H1 (cell line): ENCODE measurements at regions not wholly inside any gene's neighbourhood (a gene's known extent, or its start where the extent isn't known, plus 50 kb on each side); places are given as distances from the start of the nearest gene placed in this dataset.

ENCODE experiments used
- CTCF ChIA-PET: fragments of 300-600 bp; sonication (Branson Sonifier 250); formaldehyde crosslinking; loops from one replicate; lab custom pipeline; 2021; ENCODE audit not compliant: partially characterized antibody; lab: Charles Lee
- POLR2A ChIA-PET: fragments of 300-600 bp; sonication (Branson Sonifier 250); formaldehyde crosslinking; loops from one replicate; lab custom pipeline; 2021; ENCODE audit warnings: inconsistent platforms; ENCODE audit not compliant: partially characterized antibody; lab: Charles Lee
- DNase-seq, 2 experiments: peaks; one replicate each; pipeline versions ENCODE4 v3.0.0 to v3.0.0-alpha.2; 2010 to 2022; ENCODE audit warnings: low spot score in 2 of 2, low read depth in 1 of 2, mixed read lengths in 1 of 2
- FAIRE-seq: peaks from 2 replicates; lab custom pipeline; 2011; peaks lifted over from hg19 to GRCh38; lab: Jason Lieb, UNC
- H2AFZ ChIP-seq: 2 replicates; pipeline ENCODE4 v1.8.1; 2012; ENCODE audit warnings: low read length, inconsistent platforms
- H2AK5ac ChIP-seq: 2 replicates; pipeline ENCODE4 v1.6.1; 2013; ENCODE audit warnings: low read depth, low read length
- H2BK120ac ChIP-seq: replicated peaks from 2 replicates; pipeline ENCODE3; 2013; ENCODE audit warnings: low read depth, low read length, inconsistent platforms
- H2BK12ac ChIP-seq: 2 replicates; pipeline ENCODE4 v1.6.1; 2013; ENCODE audit warnings: low read depth, low read length
- H2BK15ac ChIP-seq: 2 replicates; pipeline ENCODE4 v1.6.1; 2013; ENCODE audit warnings: low read length
- H2BK20ac ChIP-seq: 2 replicates; pipeline ENCODE4 v1.6.1; 2013; ENCODE audit warnings: low read length
- H2BK5ac ChIP-seq: 2 replicates; pipeline ENCODE4 v1.6.1; 2013; ENCODE audit warnings: low read depth, low read length
- H3K14ac ChIP-seq: 2 replicates; pipeline ENCODE4 v1.6.1; 2013; ENCODE audit warnings: inconsistent platforms; ENCODE audit not compliant: insufficient read length
- H3K18ac ChIP-seq: 2 replicates; pipeline ENCODE4 v1.6.1; 2013; ENCODE audit warnings: low read length; ENCODE audit errors: extremely low read depth
- H3K23ac ChIP-seq: 2 replicates; pipeline ENCODE4 v1.6.1; 2013; ENCODE audit warnings: inconsistent platforms; ENCODE audit not compliant: insufficient read length
- H3K23me2 ChIP-seq: 2 replicates; pipeline ENCODE4 v1.6.1; 2013; ENCODE audit warnings: low read depth, low read length
- H3K27ac ChIP-seq: 2 replicates; pipeline ENCODE4 v1.6.1; 2011; ENCODE audit warnings: low read depth, low read length, inconsistent platforms
- H3K27me3 ChIP-seq, 4 experiments: replicated peaks in 1 of 4; 1 replicate in 1 of 4; 2 replicates in 3 of 4; pipeline versions ENCODE4 v1.6.1 to v1.8.1; 2011 to 2013; ENCODE audit warnings: low read length in 3 of 4, mild to moderate bottlenecking in 3 of 4, inconsistent platforms in 2 of 4, mixed read lengths in 2 of 4, moderate library complexity in 1 of 4; ENCODE audit not compliant: control insufficient read depth in 3 of 4, insufficient read depth in 3 of 4; ENCODE audit errors: extremely low read depth in 1 of 4
- H3K36me3 ChIP-seq, 4 experiments: 2 replicates each; pipeline versions ENCODE4 v1.6.1 to v1.8.1; 2011 to 2013; ENCODE audit warnings: mild to moderate bottlenecking in 4 of 4, low read length in 3 of 4, moderate library complexity in 2 of 4, control low read depth in 1 of 4, inconsistent platforms in 1 of 4; ENCODE audit not compliant: insufficient read depth in 4 of 4, control insufficient read depth in 2 of 4
- H3K4ac ChIP-seq: replicated peaks from 2 replicates; pipeline ENCODE3; 2013; ENCODE audit warnings: low read length, low read depth, mixed read lengths, inconsistent platforms; ENCODE audit not compliant: insufficient read length
- H3K4me1 ChIP-seq, 4 experiments: replicated peaks in 1 of 4; 1 replicate in 1 of 4; 2 replicates in 3 of 4; pipeline versions ENCODE4 v1.6.1 to v1.8.1; 2011 to 2013; ENCODE audit warnings: low read length in 3 of 4, inconsistent platforms in 2 of 4, mixed read lengths in 1 of 4; ENCODE audit not compliant: insufficient read depth in 4 of 4, control insufficient read depth in 3 of 4
- H3K4me2 ChIP-seq, 2 experiments: 2 replicates each; pipeline versions ENCODE4 v1.6.1 to v1.8.1; 2011 to 2013; ENCODE audit warnings: low read depth in 2 of 2, low read length in 2 of 2, control low read depth in 1 of 2, inconsistent platforms in 1 of 2, mild to moderate bottlenecking in 1 of 2; ENCODE audit not compliant: insufficient read depth in 1 of 2
- H3K4me3 ChIP-seq, 4 experiments: fragments of 200-600, 300-600 bp in 1 of 4; sonication (generic), shearing (Covaris generic), sonication (Bioruptor Twin) in 1 of 4; 2 replicates each; pipeline versions ENCODE4 v1.5.1 to v1.8.1; 2011 to 2016; ENCODE audit warnings: low read length in 4 of 4, low read depth in 3 of 4, control low read depth in 2 of 4, inconsistent platforms in 2 of 4, mild to moderate bottlenecking in 2 of 4, mixed read lengths in 1 of 4, moderate library complexity in 1 of 4; ENCODE audit not compliant: insufficient read depth in 2 of 4; ENCODE audit errors: extremely low read depth in 1 of 4
- H3K56ac ChIP-seq: replicated peaks from 2 replicates; pipeline ENCODE3; 2013; ENCODE audit warnings: low read depth, mild to moderate bottlenecking, mixed read lengths, low read length, inconsistent platforms; ENCODE audit not compliant: insufficient read length
- H3K79me1 ChIP-seq: 2 replicates; pipeline ENCODE4 v1.6.1; 2013; ENCODE audit warnings: low read depth, low read length, control low read depth
- H3K79me2 ChIP-seq, 2 experiments: 2 replicates each; pipeline versions ENCODE4 v1.6.1 to v1.8.1; 2012 to 2013; ENCODE audit warnings: low read length in 2 of 2, mild to moderate bottlenecking in 2 of 2, inconsistent platforms in 1 of 2; ENCODE audit not compliant: insufficient read depth in 2 of 2, control insufficient read depth in 1 of 2
- H3K9ac ChIP-seq, 4 experiments: replicated peaks in 1 of 4; 1 replicate in 1 of 4; 2 replicates in 3 of 4; pipeline versions ENCODE4 v1.6.1 to v1.8.1; 2011 to 2013; ENCODE audit warnings: low read depth in 3 of 4, low read length in 3 of 4, control low read depth in 2 of 4, mild to moderate bottlenecking in 2 of 4, moderate library complexity in 2 of 4, inconsistent platforms in 1 of 4; ENCODE audit errors: extremely low read depth in 1 of 4
- H3K9me3 ChIP-seq, 2 experiments: 2 replicates each; pipeline versions ENCODE4 v1.6.1 to v1.8.1; 2012 to 2013; ENCODE audit warnings: mild to moderate bottlenecking in 2 of 2, moderate library complexity in 2 of 2, control low read depth in 1 of 2, inconsistent platforms in 1 of 2, low read depth in 1 of 2, low read length in 1 of 2, mixed read lengths in 1 of 2; ENCODE audit not compliant: insufficient read depth in 2 of 2
- H4K20me1 ChIP-seq, 2 experiments: replicated peaks in 1 of 2; 2 replicates each; pipeline versions ENCODE3 to v1.8.1; 2011 to 2013; ENCODE audit warnings: inconsistent platforms in 2 of 2, low read length in 2 of 2, mild to moderate bottlenecking in 1 of 2; ENCODE audit not compliant: insufficient read depth in 2 of 2, control insufficient read depth in 1 of 2
- H4K5ac ChIP-seq: 2 replicates; pipeline ENCODE4 v1.6.1; 2013; ENCODE audit warnings: low read length, low read depth, mixed read lengths, inconsistent platforms; ENCODE audit not compliant: insufficient read length
- H4K8ac ChIP-seq: 2 replicates; pipeline ENCODE4 v1.8.0; 2013; ENCODE audit warnings: mild to moderate bottlenecking, moderate library complexity, low read length, inconsistent platforms; ENCODE audit not compliant: insufficient read depth; ENCODE audit errors: extremely low read depth
- H4K91ac ChIP-seq: replicated peaks from 2 replicates; pipeline ENCODE3; 2013; ENCODE audit warnings: low read length, mixed read lengths, inconsistent platforms; ENCODE audit not compliant: insufficient read length
- CTCF ChIP-seq, 3 experiments: IDR thresholded peaks; 1 replicate in 2 of 3; 2 replicates in 1 of 3; pipeline versions ENCODE4 v1.5.1 to v1.6.1; 2011; ENCODE audit warnings: low read length in 3 of 3, mild to moderate bottlenecking in 3 of 3, inconsistent platforms in 2 of 3, low read depth in 1 of 3, moderate library complexity in 1 of 3; ENCODE audit not compliant: insufficient read depth in 1 of 3; ENCODE audit errors: control extremely low read depth in 1 of 3
- KDM5A ChIP-seq: fragments of 200-600 bp; IDR thresholded peaks from 2 replicates; pipeline ENCODE4 v1.7.1; 2012; ENCODE audit warnings: mild to moderate bottlenecking, low read length, inconsistent platforms, mixed read lengths
- RNF2 ChIP-seq: fragments of 200-900, 300-1000 bp; sonication (generic); IDR thresholded peaks from 2 replicates; pipeline ENCODE4 v1.7.1; 2016; ENCODE audit warnings: borderline replicate concordance, low read depth, mild to moderate bottlenecking, antibody characterized with exemption, low read length; ENCODE audit not compliant: poor library complexity, severe bottlenecking; ENCODE audit errors: missing control alignments
- SIRT6 ChIP-seq: IDR thresholded peaks from one replicate; pipeline ENCODE4 v1.7.1; 2012; ENCODE audit warnings: low read length, inconsistent platforms
- SRF ChIP-seq: IDR thresholded peaks from 2 replicates; pipeline ENCODE4 v1.6.1; 2011; ENCODE audit warnings: mild to moderate bottlenecking, low read depth, low read length, moderate library complexity
- WGBS, 2 experiments: shearing (Covaris generic) in 1 of 2; methylation state at CpG; one replicate each; pipeline versions ENCODE4 v1.1.6 to v1.1.7; 2013 to 2015; ENCODE audit warnings: low lambda C conversion rate in 2 of 2, mixed read lengths in 2 of 2, inconsistent platforms in 1 of 2, low coverage in 1 of 2, missing lambda C conversion rate in 1 of 2; ENCODE audit not compliant: insufficient replicate concordance in 2 of 2, insufficient coverage in 1 of 2, insufficient read length in 1 of 2; ENCODE audit errors: extremely low coverage in 1 of 2, missing lambda C conversion rate in 1 of 2; 5-methylcytosine and 5-hydroxymethylcytosine counted together

- H3K27me3 ChIP-seq, result no peaks in the 10 kb centered on the region
- H2BK12ac ChIP-seq, result no peak overlapping the region
- no peak overlapping the region for H3K4me3 ChIP-seq
- TF ChIP-seq CTCF (IDR thresholded peaks at IDR 0.05; ENCODE audit: control extremely low read depth in 1 of 3, insufficient read depth in 1 of 3, low read depth in 1 of 3, low read length in 3 of 3) (no peak), KDM5A (no peak), RNF2 (no peak), SRF (no peak), SIRT6 (no peak)
Observed at GRCh38 chr6:164101859-164102258, 687.3 kb downstream of the QKI start.

More at GRCh38 chr6:164101859-164102258, 687.3 kb downstream of the QKI start:
- no peak overlapping the region for H3K9ac ChIP-seq
- H2BK5ac ChIP-seq, result no peak overlapping the region
- DNase-seq (no peak), FAIRE-seq (no peak)
- H3K36me3 ChIP-seq, result no peaks in the 10 kb centered on the region
- WGBS, 2 experiments, result 87% methylated on average over 2 of the region's 2 CpGs; no CpG with 5 or more reads in 1 of the 2 experiments
- no peak overlapping the region for H2AK5ac ChIP-seq
- CTCF ChIA-PET, result no interaction called here
- no peak overlapping the region for H2BK20ac ChIP-seq
- H4K5ac ChIP-seq, result no peak overlapping the region
- H2BK15ac ChIP-seq, result no peak overlapping the region
- no peak overlapping the region for H3K27ac ChIP-seq
- H3K9me3 ChIP-seq, result no peaks in the 10 kb centered on the region
- H3K4me2 ChIP-seq, result no peak overlapping the region
- H2AFZ ChIP-seq, result no peak overlapping the region
- no peak overlapping the region for H3K18ac ChIP-seq
- no peaks in the 10 kb centered on the region for H3K79me2 ChIP-seq
- no peak overlapping the region for H3K56ac ChIP-seq
- H3K23ac ChIP-seq, result no peak overlapping the region
- peaks cover 0 to 4% (median 0%) of the 10 kb centered on the region in 4 experiments; a peak in 2 of 7 replicates for H3K4me1 ChIP-seq
- H2BK120ac ChIP-seq, result no peak overlapping the region
- POLR2A ChIA-PET, result no interaction called here
- H3K23me2 ChIP-seq, result no peaks in the 10 kb centered on the region
- no peak overlapping the region for H4K91ac ChIP-seq
- no peaks in the 10 kb centered on the region for H3K79me1 ChIP-seq
- no peaks in the 10 kb centered on the region for H4K20me1 ChIP-seq
- no peak overlapping the region for H3K4ac ChIP-seq
- no peak overlapping the region for H3K14ac ChIP-seq
- H4K8ac ChIP-seq, result no peak overlapping the region
